H1 (cell line): ENCODE measurements at regions not wholly inside any gene's neighbourhood (a gene's known extent, or its start where the extent isn't known, plus 50 kb on each side); places are given as distances from the start of the nearest gene placed in this dataset.

ENCODE experiments used
- CHD2 ChIP-seq: IDR thresholded peaks from 2 replicates; pipeline ENCODE4 v1.6.1; 2012; ENCODE audit warnings: low read length, improper control_type of control experiment
- KDM5A ChIP-seq: fragments of 200-600 bp; IDR thresholded peaks from 2 replicates; pipeline ENCODE4 v1.7.1; 2012; ENCODE audit warnings: mild to moderate bottlenecking, low read length, inconsistent platforms, mixed read lengths
- NANOG ChIP-seq: IDR thresholded peaks from 2 replicates; pipeline ENCODE4 v1.6.1; 2011; ENCODE audit warnings: low read length, low read depth, mild to moderate bottlenecking, inconsistent platforms; ENCODE audit not compliant: insufficient read depth, poor library complexity, severe bottlenecking
- TAF1 ChIP-seq: IDR thresholded peaks from 2 replicates; pipeline ENCODE4 v1.6.1; 2011; ENCODE audit warnings: mild to moderate bottlenecking, low read depth, low read length
- TF ChIP-seq, protein P1 (sequence below): fragments of 300-600 bp; sonication (generic); IDR thresholded peaks from 2 replicates; pipeline ENCODE4 v1.7.1; 2012; ENCODE audit warnings: low read length, moderate library complexity, mild to moderate bottlenecking, inconsistent platforms; ENCODE audit not compliant: insufficient replicate concordance
- TF ChIP-seq, protein P2 (sequence below), 3 experiments: IDR thresholded peaks; 1 replicate in 2 of 3; 2 replicates in 1 of 3; pipeline versions ENCODE4 v1.5.1 to v1.6.1; 2011; ENCODE audit warnings: low read length in 3 of 3, mild to moderate bottlenecking in 3 of 3, inconsistent platforms in 2 of 3, low read depth in 1 of 3, moderate library complexity in 1 of 3; ENCODE audit not compliant: insufficient read depth in 1 of 3; ENCODE audit errors: control extremely low read depth in 1 of 3

DNA sequence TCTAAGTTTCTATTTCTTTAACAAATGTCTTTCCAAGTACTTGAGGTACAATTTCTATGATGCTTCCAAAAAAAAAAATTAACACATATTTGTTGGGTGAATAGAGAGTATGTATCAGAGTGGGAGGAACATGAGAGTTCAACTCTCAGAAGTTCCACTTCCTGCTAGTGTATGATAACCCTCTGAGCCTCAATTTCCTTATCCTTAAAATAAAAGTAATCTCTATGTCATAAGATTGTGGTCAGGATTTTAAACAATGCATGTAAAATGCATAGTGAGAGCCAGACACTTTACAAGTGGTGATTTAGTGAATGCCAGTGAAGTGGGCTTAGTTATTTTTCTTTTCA is 270.3 kb upstream of the AMIGO2 start (continued):
- TF ChIP-seq, protein P1, sequence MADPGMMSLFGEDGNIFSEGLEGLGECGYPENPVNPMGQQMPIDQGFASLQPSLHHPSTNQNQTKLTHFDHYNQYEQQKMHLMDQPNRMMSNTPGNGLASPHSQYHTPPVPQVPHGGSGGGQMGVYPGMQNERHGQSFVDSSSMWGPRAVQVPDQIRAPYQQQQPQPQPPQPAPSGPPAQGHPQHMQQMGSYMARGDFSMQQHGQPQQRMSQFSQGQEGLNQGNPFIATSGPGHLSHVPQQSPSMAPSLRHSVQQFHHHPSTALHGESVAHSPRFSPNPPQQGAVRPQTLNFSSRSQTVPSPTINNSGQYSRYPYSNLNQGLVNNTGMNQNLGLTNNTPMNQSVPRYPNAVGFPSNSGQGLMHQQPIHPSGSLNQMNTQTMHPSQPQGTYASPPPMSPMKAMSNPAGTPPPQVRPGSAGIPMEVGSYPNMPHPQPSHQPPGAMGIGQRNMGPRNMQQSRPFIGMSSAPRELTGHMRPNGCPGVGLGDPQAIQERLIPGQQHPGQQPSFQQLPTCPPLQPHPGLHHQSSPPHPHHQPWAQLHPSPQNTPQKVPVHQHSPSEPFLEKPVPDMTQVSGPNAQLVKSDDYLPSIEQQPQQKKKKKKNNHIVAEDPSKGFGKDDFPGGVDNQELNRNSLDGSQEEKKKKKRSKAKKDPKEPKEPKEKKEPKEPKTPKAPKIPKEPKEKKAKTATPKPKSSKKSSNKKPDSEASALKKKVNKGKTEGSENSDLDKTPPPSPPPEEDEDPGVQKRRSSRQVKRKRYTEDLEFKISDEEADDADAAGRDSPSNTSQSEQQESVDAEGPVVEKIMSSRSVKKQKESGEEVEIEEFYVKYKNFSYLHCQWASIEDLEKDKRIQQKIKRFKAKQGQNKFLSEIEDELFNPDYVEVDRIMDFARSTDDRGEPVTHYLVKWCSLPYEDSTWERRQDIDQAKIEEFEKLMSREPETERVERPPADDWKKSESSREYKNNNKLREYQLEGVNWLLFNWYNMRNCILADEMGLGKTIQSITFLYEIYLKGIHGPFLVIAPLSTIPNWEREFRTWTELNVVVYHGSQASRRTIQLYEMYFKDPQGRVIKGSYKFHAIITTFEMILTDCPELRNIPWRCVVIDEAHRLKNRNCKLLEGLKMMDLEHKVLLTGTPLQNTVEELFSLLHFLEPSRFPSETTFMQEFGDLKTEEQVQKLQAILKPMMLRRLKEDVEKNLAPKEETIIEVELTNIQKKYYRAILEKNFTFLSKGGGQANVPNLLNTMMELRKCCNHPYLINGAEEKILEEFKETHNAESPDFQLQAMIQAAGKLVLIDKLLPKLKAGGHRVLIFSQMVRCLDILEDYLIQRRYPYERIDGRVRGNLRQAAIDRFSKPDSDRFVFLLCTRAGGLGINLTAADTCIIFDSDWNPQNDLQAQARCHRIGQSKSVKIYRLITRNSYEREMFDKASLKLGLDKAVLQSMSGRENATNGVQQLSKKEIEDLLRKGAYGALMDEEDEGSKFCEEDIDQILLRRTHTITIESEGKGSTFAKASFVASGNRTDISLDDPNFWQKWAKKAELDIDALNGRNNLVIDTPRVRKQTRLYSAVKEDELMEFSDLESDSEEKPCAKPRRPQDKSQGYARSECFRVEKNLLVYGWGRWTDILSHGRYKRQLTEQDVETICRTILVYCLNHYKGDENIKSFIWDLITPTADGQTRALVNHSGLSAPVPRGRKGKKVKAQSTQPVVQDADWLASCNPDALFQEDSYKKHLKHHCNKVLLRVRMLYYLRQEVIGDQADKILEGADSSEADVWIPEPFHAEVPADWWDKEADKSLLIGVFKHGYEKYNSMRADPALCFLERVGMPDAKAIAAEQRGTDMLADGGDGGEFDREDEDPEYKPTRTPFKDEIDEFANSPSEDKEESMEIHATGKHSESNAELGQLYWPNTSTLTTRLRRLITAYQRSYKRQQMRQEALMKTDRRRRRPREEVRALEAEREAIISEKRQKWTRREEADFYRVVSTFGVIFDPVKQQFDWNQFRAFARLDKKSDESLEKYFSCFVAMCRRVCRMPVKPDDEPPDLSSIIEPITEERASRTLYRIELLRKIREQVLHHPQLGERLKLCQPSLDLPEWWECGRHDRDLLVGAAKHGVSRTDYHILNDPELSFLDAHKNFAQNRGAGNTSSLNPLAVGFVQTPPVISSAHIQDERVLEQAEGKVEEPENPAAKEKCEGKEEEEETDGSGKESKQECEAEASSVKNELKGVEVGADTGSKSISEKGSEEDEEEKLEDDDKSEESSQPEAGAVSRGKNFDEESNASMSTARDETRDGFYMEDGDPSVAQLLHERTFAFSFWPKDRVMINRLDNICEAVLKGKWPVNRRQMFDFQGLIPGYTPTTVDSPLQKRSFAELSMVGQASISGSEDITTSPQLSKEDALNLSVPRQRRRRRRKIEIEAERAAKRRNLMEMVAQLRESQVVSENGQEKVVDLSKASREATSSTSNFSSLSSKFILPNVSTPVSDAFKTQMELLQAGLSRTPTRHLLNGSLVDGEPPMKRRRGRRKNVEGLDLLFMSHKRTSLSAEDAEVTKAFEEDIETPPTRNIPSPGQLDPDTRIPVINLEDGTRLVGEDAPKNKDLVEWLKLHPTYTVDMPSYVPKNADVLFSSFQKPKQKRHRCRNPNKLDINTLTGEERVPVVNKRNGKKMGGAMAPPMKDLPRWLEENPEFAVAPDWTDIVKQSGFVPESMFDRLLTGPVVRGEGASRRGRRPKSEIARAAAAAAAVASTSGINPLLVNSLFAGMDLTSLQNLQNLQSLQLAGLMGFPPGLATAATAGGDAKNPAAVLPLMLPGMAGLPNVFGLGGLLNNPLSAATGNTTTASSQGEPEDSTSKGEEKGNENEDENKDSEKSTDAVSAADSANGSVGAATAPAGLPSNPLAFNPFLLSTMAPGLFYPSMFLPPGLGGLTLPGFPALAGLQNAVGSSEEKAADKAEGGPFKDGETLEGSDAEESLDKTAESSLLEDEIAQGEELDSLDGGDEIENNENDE, result no peak
- TF ChIP-seq NANOG (no peak), TAF1 (no peak), CHD2 (no peak), KDM5A (no peak)
- TF ChIP-seq, protein P2, sequence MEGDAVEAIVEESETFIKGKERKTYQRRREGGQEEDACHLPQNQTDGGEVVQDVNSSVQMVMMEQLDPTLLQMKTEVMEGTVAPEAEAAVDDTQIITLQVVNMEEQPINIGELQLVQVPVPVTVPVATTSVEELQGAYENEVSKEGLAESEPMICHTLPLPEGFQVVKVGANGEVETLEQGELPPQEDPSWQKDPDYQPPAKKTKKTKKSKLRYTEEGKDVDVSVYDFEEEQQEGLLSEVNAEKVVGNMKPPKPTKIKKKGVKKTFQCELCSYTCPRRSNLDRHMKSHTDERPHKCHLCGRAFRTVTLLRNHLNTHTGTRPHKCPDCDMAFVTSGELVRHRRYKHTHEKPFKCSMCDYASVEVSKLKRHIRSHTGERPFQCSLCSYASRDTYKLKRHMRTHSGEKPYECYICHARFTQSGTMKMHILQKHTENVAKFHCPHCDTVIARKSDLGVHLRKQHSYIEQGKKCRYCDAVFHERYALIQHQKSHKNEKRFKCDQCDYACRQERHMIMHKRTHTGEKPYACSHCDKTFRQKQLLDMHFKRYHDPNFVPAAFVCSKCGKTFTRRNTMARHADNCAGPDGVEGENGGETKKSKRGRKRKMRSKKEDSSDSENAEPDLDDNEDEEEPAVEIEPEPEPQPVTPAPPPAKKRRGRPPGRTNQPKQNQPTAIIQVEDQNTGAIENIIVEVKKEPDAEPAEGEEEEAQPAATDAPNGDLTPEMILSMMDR (IDR thresholded peaks at IDR 0.05; ENCODE audit: control extremely low read depth in 1 of 3, insufficient read depth in 1 of 3, low read depth in 1 of 3, low read length in 3 of 3), result no peak
- TF ChIP-seq, all 59 proteins: peak for 0
